Lung (tissue), 11 donors: ENCODE measurements at regions not wholly inside any gene's neighbourhood (a gene's known extent, or its start where the extent isn't known, plus 50 kb on each side); places are given as distances from the start of the nearest gene placed in this dataset.

ENCODE experiments used
- ATAC-seq: fragments of 200-7000 bp; cut with Tn5 transposase; one replicate; pipeline ENCODE4 v1.9.1; 2020; ENCODE audit warnings: moderate number of reproducible peaks; ENCODE audit not compliant: insufficient read depth, low FRiP score
- DNase-seq, 3 donors: peaks; one replicate each; pipeline ENCODE4 v3.0.0-alpha.2; 2013 to 2017
- H3K27ac ChIP-seq, 2 donors: one replicate each; pipeline ENCODE4 v1.5.1; 2013; ENCODE audit warnings: mild to moderate bottlenecking in 2 of 2, moderate library complexity in 2 of 2, control low read depth in 1 of 2, inconsistent platforms in 1 of 2, low read depth in 1 of 2, low read length in 1 of 2
- H3K27me3 ChIP-seq, 3 donors: one replicate each; pipeline ENCODE4 v1.5.1; 2013; ENCODE audit warnings: low read length in 2 of 3; ENCODE audit not compliant: control insufficient read depth in 3 of 3, insufficient read depth in 3 of 3
- H3K36me3 ChIP-seq, 4 donors: one replicate each; pipeline ENCODE4 v1.5.1; 2013; ENCODE audit warnings: low read length in 4 of 4, mild to moderate bottlenecking in 1 of 4, moderate library complexity in 1 of 4; ENCODE audit not compliant: control insufficient read depth in 4 of 4, insufficient read depth in 4 of 4
- H3K4me1 ChIP-seq, 5 donors: one replicate each; pipeline ENCODE4 v1.5.1; 2013; ENCODE audit warnings: low read length in 5 of 5, mild to moderate bottlenecking in 2 of 5, moderate library complexity in 1 of 5; ENCODE audit not compliant: control insufficient read depth in 5 of 5, insufficient read depth in 5 of 5
- H3K4me3 ChIP-seq: one replicate; pipeline ENCODE4 v1.5.1; 2013; ENCODE audit warnings: mild to moderate bottlenecking, control low read depth, moderate library complexity
- H3K9ac ChIP-seq, 2 donors: one replicate each; pipeline ENCODE4 v1.5.1; 2013; ENCODE audit warnings: low read length in 2 of 2, control low read depth in 1 of 2; ENCODE audit not compliant: insufficient read depth in 1 of 2
- H3K9me3 ChIP-seq, 4 donors: one replicate each; pipeline ENCODE4 v1.5.1; 2013; ENCODE audit warnings: low read length in 3 of 4, mild to moderate bottlenecking in 1 of 4, moderate library complexity in 1 of 4; ENCODE audit not compliant: control insufficient read depth in 4 of 4, insufficient read depth in 3 of 4
- CTCF ChIP-seq: IDR thresholded peaks from 2 replicates; pipeline ENCODE4 v1.5.1; 2012; ENCODE audit warnings: mild to moderate bottlenecking; ENCODE audit errors: control extremely low read depth, extremely low read depth
- WGBS, 2 donors: extraction: QIAGEN DNeasy Blood & Tissue Kit; methylation state at CpG; one replicate each; pipeline ENCODE4 v1.1.7; 2013; 5-methylcytosine and 5-hydroxymethylcytosine counted together
- donor health status: control.
- donor health status: control.
- donor health status: Bipolar disorder and iron deficiency.
- donor health status: healthy.
- donor health status: DM: yes; HTN: yes; CAD: no.

GRCh38 chr2:15868704-15869103, 71.6 kb upstream of the MYCN start:
- Histone ChIP-seq H3K9ac (no peak overlapping the region), H3K9me3 (peaks cover 0 to 9% (median 0%) of the 10 kb centered on the region in 4 donors), H3K4me3 (no peak overlapping the region), H3K27ac (no peak overlapping the region), H3K27me3 (no peaks in the 10 kb centered on the region), H3K36me3 (no peaks in the 10 kb centered on the region), H3K4me1 (peaks cover 0 to 2% (median 0%) of the 10 kb centered on the region in 5 donors)
- ATAC-seq (no peak), DNase-seq (no peak)
- TF ChIP-seq CTCF: no peak
- 89 to 91% methylated on average over 2 of the region's 2 CpGs for WGBS, 2 donors

GRCh38 chr2:15869396-15869795, 71.0 kb upstream of the MYCN start:
- Histone ChIP-seq H3K9me3 (peaks cover 0 to 9% (median 0%) of the 10 kb centered on the region in 4 donors), H3K27me3 (no peaks in the 10 kb centered on the region), H3K4me1 (peaks cover 0 to 2% (median 0%) of the 10 kb centered on the region in 5 donors), H3K9ac (no peak overlapping the region), H3K4me3 (no peak overlapping the region), H3K27ac (no peak overlapping the region), H3K36me3 (no peaks in the 10 kb centered on the region)
- 89 to 92% methylated on average over 3 of the region's 3 CpGs for WGBS, 2 donors
- no peak for TF ChIP-seq CTCF
- ATAC-seq (no peak), DNase-seq (no peak)

DNA sequence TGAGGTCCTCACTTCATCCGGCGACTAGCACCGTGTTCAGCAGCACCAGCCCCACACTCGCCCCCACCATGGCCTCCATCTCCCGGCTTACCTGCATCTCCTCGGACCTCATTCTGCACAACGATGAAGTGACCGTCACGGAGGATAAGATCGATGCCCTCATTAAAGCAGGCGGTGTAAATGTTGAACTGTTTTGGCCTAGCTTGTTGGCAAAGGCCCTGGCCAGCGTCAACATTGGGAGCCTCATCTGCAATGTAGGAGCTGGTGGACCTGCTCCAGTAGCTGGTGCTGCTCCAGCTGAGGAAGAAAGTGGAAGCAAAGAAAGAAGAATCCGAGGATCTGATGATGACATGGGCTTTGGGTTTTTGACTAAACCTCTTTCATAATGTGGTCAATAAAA, 70.5 kb upstream of the MYCN start:
- ATAC-seq (no peak), DNase-seq (no peak)
- Histone ChIP-seq H3K27me3 (no peaks in the 10 kb centered on the region), H3K9me3 (peaks cover 0 to 9% (median 0%) of the 10 kb centered on the region in 4 donors), H3K4me1 (peaks cover 0 to 2% (median 0%) of the 10 kb centered on the region in 5 donors), H3K9ac (no peak overlapping the region), H3K27ac (no peak overlapping the region), H3K4me3 (no peak overlapping the region), H3K36me3 (no peaks in the 10 kb centered on the region)
- 95 to 96% methylated on average over 13 of the region's 13 CpGs for WGBS, 2 donors
- TF ChIP-seq CTCF: no peak

DNA sequence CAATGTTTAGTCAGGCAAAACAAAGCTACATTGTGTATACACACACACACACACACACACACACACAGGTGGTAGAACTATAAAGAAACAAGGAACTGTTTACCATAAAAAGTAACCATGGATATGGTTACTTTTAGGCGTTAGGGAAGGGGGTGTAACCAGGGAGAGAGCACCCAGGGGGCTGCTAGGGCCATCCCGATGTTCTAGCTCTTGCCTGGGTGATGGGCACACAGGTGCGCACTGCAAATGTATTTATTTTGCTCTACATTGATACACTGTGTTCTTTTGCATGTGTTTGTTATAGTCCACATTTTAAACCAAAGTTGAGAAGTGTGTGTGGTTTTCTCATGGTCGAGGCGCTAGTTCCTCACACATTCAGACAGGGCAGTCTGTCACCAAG, 69.8 kb upstream of the MYCN start:
- Histone ChIP-seq H3K9ac (no peak overlapping the region), H3K27ac (no peak overlapping the region), H3K9me3 (peaks cover 0 to 9% (median 0%) of the 10 kb centered on the region in 4 donors), H3K4me1 (peaks cover 0 to 2% (median 0%) of the 10 kb centered on the region in 5 donors), H3K36me3 (no peaks in the 10 kb centered on the region), H3K4me3 (no peak overlapping the region), H3K27me3 (no peaks in the 10 kb centered on the region)
- WGBS, 2 donors: 92% methylated on average over 5 of the region's 5 CpGs
- ATAC-seq (no peak), DNase-seq (no peak)
- no peak for TF ChIP-seq CTCF
